ENCODE measurements at regions not wholly inside any gene's neighbourhood (a gene's known extent, or its start where the extent isn't known, plus 50 kb on each side); places are given as distances from the start of the nearest gene placed in this dataset.

DNA sequence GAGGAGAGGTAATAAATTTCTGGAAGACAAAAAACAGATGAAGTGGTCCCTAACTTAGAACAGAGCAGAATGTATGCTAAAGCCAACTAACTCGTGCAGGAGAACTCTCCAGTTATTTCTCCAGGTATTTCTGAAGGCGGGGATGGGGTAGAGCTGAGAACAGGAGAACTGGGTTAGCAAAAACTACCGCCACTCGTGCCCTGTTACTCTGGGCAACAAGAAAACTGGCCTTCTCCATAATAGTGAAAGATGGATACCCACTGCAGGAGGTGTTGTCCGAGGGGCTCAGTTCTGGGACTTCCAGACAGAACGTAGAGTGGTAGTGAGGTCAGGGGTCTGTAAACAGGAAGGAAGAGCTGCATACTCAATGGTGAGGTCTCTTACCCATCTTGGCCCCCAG lies 187.3 kb upstream of the FRMD6 start:
- H3K27ac ChIP-seq (ENCODE audit: low read depth in 2 of 2, low read length in 1 of 2): no peak overlapping the region
- DNase-seq: no peak
- H3K27me3 ChIP-seq (ENCODE audit: insufficient read depth): no peaks in the 10 kb centered on the region
- H3K9me3 ChIP-seq: no peaks in the 10 kb centered on the region
- H3K9me2 ChIP-seq: no peaks in the 10 kb centered on the region
- H3K4me1 ChIP-seq (ENCODE audit: control insufficient read depth in 1 of 2, insufficient read depth in 2 of 2, low read depth in 1 of 2, low read length in 1 of 2): no peaks in the 10 kb centered on the region
- CTCF ChIA-PET: interaction anchor here (0.6 to 0.7 kb wide), 2 partner anchors 315 to 541 kb away, joined by 3 read pairs; no protein-coding TSS in a partner anchor
- no peak overlapping the region for H3K9ac ChIP-seq
- TF ChIP-seq RFX5 (IDR thresholded peaks at IDR 0.05; ENCODE audit: low read length): no peak
- TF ChIP-seq GATA2 (CRISPR knock-in tag; IDR thresholded peaks at IDR 0.05): no peak
- no peak for TF ChIP-seq ELF1 (IDR thresholded peaks at IDR 0.05)
- no peak for TF ChIP-seq RCOR1 (IDR thresholded peaks at IDR 0.05; ENCODE audit: low read length)
- TF ChIP-seq RXRA (IDR thresholded peaks at IDR 0.05; ENCODE audit: borderline replicate concordance, low read depth): no peak
- TF ChIP-seq JUND (IDR thresholded peaks at IDR 0.05): no peak
- TF ChIP-seq IRF3 (IDR thresholded peaks at IDR 0.05; ENCODE audit: low read depth, low read length): no peak
- TF ChIP-seq CHD2 (IDR thresholded peaks at IDR 0.05; ENCODE audit: low read length, partially characterized antibody): no peak
- TF ChIP-seq SIN3A (IDR thresholded peaks at IDR 0.05; ENCODE audit: borderline replicate concordance, low read depth, low read length): no peak
- TF ChIP-seq TAF1 (IDR thresholded peaks at IDR 0.05; ENCODE audit: borderline replicate concordance, low read depth, low read length): no peak
- TF ChIP-seq EZH2phosphoT487 (IDR thresholded peaks at IDR 0.05; ENCODE audit: borderline replicate concordance, low read depth): no peak
- TF ChIP-seq FOXM1 (IDR thresholded peaks at IDR 0.05; ENCODE audit: low read depth): no peak
- TF ChIP-seq RAD21 (IDR thresholded peaks at IDR 0.05; ENCODE audit: low read length): no peak
- no peak for TF ChIP-seq GABPA (IDR thresholded peaks at IDR 0.05; ENCODE audit: low read depth)
- TF ChIP-seq NRF1 (IDR thresholded peaks at IDR 0.05; ENCODE audit: low read depth, low read length): no peak
- TF ChIP-seq TCF12 (IDR thresholded peaks at IDR 0.05): no peak
- TF ChIP-seq USF1 (IDR thresholded peaks at IDR 0.05; ENCODE audit: borderline replicate concordance, low read depth): no peak
- TF ChIP-seq POLR2AphosphoS5 (IDR thresholded peaks at IDR 0.05; ENCODE audit: low read depth, low read length): no peak
- TF ChIP-seq REST (IDR thresholded peaks at IDR 0.05; ENCODE audit: low read depth, low read length): no peak
- H3K79me2 ChIP-seq (ENCODE audit: insufficient read depth): no peaks in the 10 kb centered on the region
- no peak overlapping the region for H3K4me3 ChIP-seq (ENCODE audit: low read depth in 2 of 2, low read length in 1 of 2)
- H3K36me3 ChIP-seq (replicated peaks in 1 of 2; ENCODE audit: control insufficient read depth in 1 of 2, insufficient read depth in 2 of 2, low read length in 1 of 2): no peaks in the 10 kb centered on the region
- H3F3A ChIP-seq (replicated peaks; ENCODE audit: insufficient read depth): peaks cover 3% of the 10 kb centered on the region
- WGBS (ENCODE audit: low lambda C conversion rate): 95% methylated on average over 6 of the region's 6 CpGs
- H4K20me1 ChIP-seq (ENCODE audit: insufficient read depth): no peaks in the 10 kb centered on the region
- H2AFZ ChIP-seq (ENCODE audit: low read depth): no peak overlapping the region
- POLR2A ChIA-PET: no interaction called here
- no peak overlapping the region for H3K4me2 ChIP-seq

Measured in SK-N-SH (cell line).